ENCODE measurements at regions not wholly inside any gene's neighbourhood (a gene's known extent, or its start where the extent isn't known, plus 50 kb on each side); places are given as distances from the start of the nearest gene placed in this dataset.

DNA sequence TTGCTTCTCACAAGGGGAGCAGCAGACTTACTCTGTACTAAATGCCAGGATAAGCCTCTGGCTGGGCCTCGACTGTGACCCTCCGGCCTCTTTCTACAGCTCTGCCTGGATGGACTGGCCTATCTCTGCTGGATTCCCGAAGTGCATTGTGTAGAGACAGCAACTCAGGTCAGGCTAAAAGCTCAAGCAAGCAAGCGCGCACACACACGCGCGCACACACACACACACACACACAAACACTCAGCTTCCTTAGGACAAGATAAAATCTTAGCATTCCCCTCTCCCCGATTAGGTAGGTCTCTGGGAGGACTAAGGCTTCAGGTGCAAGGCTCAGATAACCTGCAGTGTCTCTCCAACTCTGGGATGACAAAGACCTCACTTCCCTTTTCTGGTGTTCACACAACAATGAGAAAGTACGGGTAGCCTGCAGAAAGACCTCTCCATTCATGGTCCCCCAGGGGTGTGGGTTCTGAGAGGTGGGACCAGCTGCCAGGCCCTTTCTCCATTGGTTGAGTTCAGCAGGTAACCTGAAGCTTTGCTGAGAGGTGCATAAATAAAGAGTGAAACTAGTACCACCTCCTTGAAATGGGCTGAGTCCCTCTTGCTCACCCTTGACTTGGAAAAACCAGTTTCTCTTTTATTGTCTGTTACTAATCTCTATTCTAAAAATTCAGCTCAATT is 155.1 kb upstream of the CAMK1G start:
- no peak for DNase-seq (ENCODE audit: low read depth in 2 of 2)

GRCh38 chr1:209429611-209430010 is 153.9 kb upstream of the CAMK1G start:
- DNase-seq (ENCODE audit: low read depth in 2 of 2), result no peak

DNA sequence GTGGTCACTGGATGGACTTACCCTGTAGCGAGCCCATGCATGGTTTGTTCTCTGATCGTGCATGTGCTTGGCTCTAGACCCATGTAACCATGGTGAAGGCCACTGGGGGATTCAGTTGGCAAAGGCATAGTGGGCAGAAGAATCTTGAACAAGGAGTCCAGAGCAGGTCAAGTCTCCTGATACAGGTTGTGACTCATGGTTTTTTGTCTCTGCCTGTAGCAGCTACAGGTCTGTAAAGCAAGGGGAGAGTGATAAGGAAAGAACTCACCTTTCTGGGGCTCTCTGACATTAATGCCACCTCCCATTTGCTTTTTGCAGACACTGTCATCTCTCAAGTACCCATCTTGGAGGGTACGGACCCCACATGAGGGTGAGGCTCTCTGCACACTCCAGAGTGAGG is 153.4 kb upstream of the CAMK1G start:
- no peak for DNase-seq (ENCODE audit: low read depth in 2 of 2)

- DNase-seq (ENCODE audit: low read depth in 2 of 2), result no peak
Measured at GRCh38 chr1:209430821-209431259, 152.7 kb upstream of the CAMK1G start.

DNA sequence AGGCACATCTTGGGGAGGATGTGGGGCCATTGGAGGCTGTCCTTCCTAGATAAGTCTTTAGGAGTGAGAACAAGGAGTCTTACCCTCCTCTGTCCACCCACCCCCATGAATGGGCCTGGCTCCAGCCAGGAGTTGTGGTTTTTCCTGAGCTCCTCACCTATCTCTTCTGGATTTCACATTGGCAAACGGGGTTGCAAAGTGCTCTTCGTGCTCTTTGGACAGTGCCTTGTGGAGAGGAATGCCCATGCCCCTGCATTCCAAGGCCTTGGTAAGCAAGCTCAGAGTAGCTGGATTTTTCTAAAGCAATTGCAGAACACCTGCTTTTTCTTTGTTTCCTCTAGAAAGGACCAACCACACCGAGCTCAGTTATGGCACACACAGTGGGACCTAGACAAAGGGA is 152.1 kb upstream of the CAMK1G start:
- DNase-seq (ENCODE audit: low read depth in 2 of 2), result no peak

DNA sequence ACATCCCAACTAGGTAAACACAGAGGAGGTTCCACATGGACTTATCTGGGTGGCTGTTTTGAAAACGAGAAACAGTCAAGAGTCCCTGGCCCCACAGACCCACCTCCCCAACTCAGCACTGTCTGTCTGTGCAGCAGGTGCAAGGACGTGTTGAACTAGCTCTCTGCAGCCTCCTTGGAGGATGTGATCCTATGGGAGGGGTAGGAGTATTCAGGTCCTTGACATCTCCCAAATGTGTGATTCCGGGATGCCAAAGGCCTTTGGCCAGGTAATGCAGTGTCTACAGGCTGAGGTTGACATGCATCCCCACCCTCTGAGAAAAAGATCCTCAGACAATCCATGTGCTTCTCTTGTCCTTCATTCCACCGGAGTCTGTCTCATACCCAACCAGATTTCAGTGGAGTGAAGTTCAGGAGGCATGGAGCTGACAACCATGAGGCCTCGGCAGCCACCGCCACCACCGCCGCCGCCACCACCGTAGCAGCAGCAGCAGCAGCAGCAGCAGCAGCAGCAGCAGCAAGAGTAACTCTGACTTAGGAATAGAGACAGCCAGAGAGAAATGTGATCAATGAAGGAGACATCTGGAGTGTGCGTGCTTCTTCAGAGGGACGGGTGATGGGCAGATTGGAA is 151.6 kb upstream of the CAMK1G start:
- no peak for DNase-seq (ENCODE audit: low read depth in 2 of 2)

GRCh38 chr1:209432443-209432825 is 151.1 kb upstream of the CAMK1G start:
- no peak for DNase-seq (ENCODE audit: low read depth in 2 of 2)

- DNase-seq (ENCODE audit: low read depth in 2 of 2), result no peak
Measured at GRCh38 chr1:209433649-209434031, 149.9 kb upstream of the CAMK1G start.

DNA sequence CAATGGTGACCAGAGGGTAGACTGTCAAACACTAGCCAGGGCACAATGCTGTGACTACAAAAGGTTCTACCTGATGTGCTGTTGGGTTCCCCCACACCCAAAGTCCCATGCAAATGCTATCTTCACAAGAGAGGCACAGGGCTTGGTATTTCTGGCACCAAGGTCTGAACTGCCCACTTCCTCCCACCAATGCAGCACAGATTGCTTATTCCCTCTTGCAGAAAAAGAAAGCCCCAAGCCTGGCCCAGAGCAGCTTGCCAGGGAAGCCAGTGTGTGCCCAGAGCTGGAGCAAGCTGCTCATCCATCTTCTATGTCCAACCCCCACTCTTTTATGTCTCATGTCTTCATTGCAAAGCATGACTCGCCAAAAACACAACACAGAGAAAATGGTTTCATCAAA is 149.4 kb upstream of the CAMK1G start:
- no peak for DNase-seq (ENCODE audit: low read depth in 2 of 2)

- no peak for DNase-seq (ENCODE audit: low read depth in 2 of 2)
Measured at GRCh38 chr1:209434631-209435217, 148.8 kb upstream of the CAMK1G start.

GRCh38 chr1:209435654-209436566 is 147.6 kb upstream of the CAMK1G start:
- DNase-seq (ENCODE audit: low read depth in 2 of 2), result peak; percentile 23 to 42

DNA sequence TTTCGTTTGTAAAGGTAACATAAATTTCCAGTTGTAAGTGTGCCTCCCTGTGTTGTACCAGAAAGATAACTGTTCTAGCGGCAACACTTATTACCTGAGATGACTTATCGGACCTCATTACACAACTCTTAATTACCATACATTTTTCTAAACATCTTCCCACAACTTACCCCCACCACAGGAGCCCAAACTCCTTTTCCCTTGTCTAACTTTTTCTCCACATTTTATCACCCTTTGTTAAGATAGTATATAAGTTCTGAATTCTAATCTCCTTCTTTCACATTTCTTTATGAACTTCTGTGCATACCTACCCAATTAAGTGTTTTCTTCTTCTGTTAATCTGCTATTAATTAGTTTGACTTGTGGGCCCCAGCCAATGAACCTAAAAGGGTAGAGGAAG is 143.7 kb upstream of the CAMK1G start:
- no peak for DNase-seq (ENCODE audit: low read depth in 2 of 2)

- no peak for DNase-seq (ENCODE audit: low read depth in 2 of 2)
Measured at GRCh38 chr1:209443361-209443931, 140.1 kb upstream of the CAMK1G start.

DNA sequence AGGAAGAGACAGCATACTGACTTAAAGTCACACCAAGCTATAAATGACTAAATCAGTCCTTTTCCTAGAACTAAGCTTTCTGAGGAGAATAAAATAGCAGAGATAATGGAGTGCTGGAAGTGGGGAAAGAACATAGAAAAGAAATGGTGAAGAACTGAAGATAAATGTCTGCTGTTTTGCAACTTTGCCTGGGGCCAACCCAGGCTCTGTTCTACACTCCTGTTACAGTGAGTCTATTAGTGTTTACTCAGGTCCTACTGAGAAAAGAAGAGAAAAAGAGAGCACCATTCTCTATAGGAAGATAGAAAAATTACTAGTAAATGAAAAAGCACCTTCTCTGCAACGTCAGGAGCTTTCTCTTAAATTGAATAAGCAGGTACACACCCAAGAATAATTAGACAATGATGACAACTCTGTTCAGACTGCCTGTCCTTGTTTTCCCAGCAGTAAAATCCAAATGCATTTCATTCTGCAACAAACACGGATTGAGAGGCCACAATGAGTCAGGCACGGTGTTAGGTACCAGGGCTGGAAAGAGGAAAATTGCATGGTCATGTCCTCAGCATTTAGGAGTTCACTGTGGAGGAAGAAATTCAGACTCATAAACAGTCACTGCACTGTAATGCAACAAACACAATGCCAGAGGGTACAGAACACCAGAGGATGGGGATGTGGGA is 139.4 kb upstream of the CAMK1G start:
- no peak for DNase-seq (ENCODE audit: low read depth in 2 of 2)

DNA sequence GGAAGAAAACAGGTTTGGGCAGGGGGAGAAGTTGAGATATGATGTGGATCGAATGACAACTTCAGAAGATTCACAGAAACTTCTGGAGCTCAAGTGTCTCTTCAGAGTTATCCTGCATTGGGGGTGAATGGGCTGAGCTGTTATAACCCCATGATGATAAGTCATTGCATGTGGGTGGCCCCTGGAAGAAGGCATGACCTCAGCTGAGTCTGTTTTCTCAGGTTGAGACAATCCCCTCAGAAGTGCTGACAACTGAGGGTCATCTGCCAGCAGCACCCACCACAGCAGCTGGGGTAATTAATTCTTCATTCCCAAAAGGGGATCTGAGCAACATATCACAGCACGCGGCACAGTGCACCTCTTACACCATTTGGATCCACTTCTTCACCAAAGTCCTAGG is 138.6 kb upstream of the CAMK1G start:
- no peak for DNase-seq (ENCODE audit: low read depth in 2 of 2)

GRCh38 chr1:209445576-209445975 is 137.9 kb upstream of the CAMK1G start:
- no peak for DNase-seq (ENCODE audit: low read depth in 2 of 2)

GRCh38 chr1:209446356-209446755 is 137.2 kb upstream of the CAMK1G start:
- DNase-seq (ENCODE audit: low read depth in 2 of 2), result no peak

- no peak for DNase-seq (ENCODE audit: low read depth in 2 of 2)
Measured at GRCh38 chr1:209454340-209454994, 129.0 kb upstream of the CAMK1G start.

DNA sequence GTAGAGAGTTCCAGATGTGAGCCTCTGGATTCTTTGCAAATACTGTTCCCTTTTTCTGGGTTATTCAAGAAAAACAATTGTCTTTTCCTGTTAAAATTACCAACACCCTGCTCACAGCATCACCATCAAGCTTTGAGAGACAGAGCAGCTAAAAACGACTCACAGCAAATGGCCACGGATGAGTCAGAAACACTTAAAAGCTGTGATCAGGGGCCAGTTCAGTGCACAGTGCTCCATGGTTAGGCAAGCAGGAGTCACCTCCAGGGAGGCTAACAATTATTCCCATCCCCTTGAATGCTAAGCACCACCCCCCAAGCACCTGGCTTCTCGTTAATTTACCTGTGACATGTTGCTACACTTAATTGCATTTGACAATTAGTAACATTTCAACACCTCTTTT is 128.4 kb upstream of the CAMK1G start:
- DNase-seq (ENCODE audit: low read depth in 2 of 2), result no peak

- no peak for DNase-seq (ENCODE audit: low read depth in 2 of 2)
Measured at GRCh38 chr1:209455661-209456358, 127.7 kb upstream of the CAMK1G start.

Measured in stimulated activated CD8-positive, alpha-beta memory T cell treated with anti-CD3 and anti-CD28 coated beads, Interleukin-2, amount 100 ng/mL, for 48 hours (primary cell).